Stimulated activated CD4-positive, alpha-beta T cell treated with anti-CD3 and anti-CD28 coated beads, Interleukin-4, amount 100 ng/mL, for 1 hour (primary cell): ENCODE measurements at regions not wholly inside any gene's neighbourhood (a gene's known extent, or its start where the extent isn't known, plus 50 kb on each side); places are given as distances from the start of the nearest gene placed in this dataset.

Experiments used
- DNase-seq: peaks from one replicate; pipeline ENCODE4 v3.0.0-alpha.2; 2020

DNA sequence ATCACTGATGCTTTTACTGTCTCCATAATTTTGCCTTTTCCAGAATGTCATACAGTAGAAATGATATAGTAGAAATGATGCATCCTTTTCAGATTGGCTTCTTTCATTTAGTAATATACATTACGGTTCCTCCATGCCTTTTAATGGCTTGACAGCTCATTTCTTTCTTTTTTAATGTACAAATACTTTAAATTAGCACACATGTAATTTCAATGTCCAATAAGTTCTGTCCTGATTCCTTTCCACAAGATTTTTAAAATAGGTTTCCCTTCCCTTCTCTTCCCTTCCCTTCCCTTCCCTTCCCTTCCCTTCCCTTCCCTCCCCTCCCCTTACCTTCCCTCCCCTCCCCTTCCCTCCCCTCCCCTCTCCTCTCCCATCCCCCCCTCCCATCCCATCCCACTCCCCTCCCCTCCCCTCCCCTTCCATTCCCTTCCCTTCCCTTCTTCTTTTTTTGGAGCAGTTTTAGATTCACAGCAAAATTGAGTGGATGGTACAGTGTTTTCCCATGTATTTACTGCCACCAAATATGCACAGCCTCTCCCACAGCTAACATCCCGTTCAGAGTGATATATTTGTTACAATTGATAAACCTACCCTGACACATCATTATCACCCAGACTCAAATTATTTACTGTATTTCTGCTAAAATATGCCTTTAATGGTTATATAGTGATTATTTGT is 398.8 kb downstream of the RNF144B start:
- DNase-seq: no peak

DNA sequence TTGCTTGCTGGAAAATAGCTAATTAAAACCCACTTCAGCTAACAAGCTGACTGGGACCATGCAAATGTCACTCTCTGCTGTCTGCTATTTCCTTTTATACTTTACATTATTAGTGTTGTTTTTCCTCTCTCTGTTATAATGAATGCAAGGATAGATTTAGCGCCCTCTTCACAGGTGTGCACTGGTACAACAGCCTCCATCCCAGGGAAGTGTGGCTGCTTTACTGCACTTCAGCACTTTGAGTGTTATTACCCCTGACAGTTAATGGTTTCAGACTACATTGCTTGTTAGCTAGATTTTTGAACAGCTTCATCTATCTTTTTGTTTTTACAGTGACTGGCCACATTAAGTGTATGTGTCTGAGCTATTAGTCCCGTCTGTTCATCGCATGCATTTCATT is 405.7 kb downstream of the RNF144B start:
- DNase-seq: no peak

DNA sequence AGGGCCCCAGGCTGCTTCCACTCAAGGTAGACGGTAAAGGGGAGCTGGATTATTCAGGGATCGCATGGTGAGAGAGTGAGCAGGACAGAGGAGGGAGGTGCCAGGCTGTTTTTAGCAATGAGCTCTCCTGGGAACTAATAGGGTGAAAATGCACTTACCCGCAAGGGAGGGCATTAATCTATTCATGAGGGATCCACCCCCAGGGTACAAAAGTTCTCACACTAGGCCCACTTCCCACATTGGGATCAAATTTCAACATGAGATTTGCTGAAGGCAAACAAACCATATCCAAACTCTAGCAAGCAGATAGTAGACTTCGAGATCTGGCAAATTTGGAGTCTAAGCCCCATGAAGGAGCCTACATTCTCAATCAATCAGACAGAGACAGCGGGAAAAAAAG is 408.6 kb downstream of the RNF144B start:
- no peak for DNase-seq

DNA sequence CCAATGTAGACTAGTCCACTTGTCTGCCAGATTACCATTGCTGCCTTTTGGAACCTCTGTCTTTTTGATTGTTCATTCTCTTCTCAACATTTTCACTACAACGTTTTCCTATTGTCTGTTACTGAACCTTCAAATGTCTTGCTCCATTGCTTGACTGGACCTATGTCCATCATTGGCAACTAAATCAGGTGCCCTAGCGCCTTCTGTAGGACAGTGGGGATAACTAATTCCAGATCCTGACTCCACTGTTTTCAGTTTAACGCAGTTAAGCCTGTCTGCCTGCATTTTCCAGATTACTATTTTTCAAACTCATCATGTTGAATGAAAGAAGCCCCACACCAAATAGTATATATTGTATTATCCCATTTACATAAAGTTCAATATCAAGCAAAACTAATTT is 433.6 kb downstream of the RNF144B start:
- DNase-seq: no peak

DNA sequence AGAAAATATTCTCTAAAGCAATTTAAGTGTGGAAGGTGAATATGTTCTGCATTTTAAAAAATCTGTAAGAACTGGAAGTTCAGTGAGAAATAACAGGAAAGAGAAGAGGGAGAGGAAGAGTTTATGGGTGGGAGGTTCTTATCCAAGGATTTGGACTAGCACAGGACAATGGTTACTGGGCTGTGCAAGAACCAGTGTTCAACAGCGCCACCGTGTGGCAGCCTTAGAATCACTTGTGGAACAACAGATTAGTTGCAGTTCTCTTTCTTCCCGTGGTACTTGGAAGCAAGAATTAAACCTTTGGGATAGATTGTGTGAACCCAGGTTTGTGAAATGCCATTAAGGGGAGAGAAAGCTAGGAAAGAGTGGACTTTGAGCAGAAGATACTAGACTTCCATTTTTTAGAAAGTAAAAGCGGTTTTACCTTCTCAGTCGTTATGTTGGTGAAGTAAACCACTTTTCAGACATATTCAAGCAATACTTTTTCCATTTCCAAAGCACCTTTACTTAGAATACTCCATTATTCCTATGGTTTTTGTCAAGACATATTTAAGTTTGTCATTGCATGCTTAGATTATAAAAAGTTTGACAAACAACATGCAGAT is 436.7 kb downstream of the RNF144B start:
- peak; percentile 17 for DNase-seq

DNA sequence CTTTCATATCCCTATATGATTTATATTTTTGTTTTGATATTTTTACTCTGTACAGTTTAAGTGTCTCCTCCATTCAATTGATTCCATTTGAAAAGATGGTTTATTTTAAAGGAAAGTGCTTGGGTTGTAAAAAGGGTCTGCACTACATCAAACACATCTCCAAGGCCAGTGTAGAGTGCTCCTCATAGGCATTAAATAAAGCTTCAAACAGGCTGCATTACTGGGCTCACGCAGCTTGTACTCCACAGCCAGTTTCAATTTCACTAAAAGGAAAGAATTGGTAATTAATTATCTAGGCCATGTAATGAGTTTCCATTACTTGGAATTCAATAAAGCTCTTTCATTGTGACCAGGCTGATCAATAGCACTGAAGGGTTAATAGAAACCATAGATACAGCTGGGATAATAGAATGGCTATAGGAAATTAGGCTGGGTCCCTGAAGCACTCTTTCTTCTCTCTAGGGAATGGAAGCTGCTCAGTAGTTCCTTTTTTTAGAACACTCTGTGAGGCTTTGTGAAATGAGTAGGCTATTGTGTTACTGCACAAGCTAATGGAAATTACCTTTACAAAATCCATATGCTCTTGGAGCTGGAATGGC is 442.2 kb downstream of the RNF144B start:
- no peak for DNase-seq

DNA sequence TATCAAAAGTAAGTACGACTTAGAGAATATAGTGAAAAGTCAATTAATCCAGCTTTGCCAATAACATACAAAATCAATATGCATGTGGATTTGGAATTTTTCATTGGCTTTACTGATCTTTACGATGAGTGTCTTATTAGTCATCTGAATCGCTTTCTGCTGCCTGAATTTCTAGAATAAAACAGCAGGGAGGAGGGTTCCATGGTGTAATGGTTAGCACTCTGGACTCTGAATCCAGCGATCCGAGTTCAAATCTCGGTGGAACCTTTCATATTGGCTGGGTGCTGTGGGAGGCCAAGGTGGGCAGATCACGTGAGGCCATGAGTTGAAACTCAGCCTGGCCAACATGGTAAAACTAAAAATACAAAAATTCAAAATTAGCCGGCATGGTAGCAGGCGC is 448.8 kb downstream of the RNF144B start:
- no peak for DNase-seq

DNA sequence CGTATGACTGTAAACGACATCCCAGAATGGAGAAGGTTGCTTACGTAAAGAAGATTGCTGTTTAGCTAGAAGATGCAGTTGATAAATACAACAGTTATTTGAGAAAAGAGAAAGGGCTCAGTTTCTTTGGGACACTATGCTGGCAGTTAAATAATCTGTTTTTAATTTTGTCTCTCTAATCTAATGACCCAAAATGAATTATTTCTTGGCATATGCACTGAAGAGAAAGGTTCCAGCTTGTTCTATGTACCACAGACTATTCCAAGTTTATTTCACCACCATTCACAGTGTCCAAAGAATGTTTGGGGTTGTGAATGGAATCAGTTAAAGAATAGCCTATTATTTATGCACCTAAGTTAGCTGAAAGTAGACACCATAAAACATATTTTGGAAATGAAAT is 449.9 kb downstream of the RNF144B start:
- DNase-seq: no peak

DNA sequence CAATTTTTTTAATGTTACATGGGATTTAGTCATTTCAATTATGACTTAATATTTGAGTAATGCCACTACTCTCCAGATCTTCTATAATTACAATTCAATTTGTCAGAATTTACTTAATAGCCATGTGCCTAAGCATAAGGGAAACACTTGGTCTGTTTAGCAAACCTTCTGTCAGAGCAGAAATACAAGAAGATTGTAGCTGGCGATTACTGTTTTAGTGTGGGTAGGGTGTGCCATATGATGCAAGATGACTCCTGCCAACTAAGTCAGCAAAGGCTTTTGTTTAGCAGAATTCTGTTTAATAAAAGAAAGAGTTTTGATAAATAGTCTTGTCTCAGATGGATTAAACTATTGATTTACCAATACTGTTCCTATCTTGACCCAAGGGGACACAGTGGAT is 455.4 kb downstream of the RNF144B start:
- no peak for DNase-seq

DNA sequence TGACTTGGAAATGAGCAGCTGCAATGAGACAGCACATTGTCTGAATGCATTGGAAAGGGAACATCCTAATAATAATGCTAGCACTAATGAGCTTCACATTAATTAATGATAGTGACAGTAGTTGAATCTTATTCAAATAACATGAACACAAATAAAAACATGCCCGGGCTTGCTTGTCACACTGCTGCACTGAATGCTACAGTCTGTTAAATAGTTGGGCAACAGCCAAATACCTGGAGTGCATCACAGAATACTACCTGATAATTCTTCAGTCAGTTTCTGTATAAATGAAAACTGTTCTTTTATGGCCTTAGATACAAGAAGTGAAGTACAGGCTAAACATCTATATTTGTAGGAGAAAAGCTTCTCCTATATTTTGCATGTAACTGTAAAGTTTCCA is 458.7 kb downstream of the RNF144B start:
- no peak for DNase-seq

DNA sequence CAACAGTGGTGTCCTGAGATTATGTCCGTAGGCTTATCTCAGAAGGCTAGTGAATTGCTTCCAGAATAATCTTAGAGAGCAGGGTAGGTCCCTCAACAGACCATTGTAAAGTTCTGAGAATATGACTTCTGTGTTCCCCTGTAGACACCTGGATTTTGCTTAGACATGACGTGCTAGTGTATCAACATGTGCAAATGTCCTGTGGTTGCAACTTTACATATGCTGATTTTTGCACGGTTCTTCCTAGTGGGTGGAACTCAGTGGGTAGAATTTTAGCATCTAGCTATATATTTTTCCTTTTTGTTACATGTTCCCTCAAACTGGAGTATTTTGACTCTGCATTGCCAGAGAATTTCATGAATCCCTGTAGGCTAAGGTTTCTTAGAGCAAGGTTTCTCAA is 459.2 kb downstream of the RNF144B start:
- no peak for DNase-seq

DNA sequence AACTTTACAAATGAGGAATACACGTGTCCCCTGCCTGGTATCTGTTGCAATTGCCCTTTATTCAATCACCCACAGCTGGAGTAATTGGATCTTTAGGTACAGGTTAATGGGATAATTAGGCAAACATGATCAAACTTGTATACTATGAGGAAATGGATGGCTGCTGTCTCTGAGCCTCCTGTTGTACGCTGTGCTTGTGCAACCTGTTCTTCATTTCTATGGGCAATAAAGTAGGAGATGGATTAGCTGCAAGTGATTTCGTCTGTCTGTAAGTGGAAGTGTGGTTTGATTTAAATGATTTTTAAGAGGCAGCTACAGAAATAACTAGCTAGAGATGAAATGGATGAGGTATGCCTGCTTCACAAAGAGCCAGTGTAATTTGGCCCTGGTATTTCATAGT is 474.1 kb downstream of the RNF144B start:
- DNase-seq: no peak

DNA sequence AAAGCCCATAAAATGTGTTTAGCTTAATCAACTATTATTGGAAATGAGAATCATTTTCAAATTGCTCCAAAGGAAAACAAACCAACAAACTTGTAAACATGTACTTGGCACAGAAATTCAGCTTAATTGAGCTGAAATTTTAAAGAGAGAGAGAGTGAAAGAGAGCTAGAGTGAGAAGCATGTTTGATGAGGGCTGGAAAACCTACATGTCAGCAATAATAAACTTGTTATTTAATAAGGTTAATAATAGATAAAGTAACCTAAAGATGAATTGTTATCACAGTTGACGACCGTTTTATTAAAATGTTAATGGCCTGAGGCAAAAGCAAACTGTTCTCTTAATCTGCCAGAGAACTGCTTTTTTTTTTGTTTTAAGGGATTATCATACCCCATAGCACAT is 496.1 kb downstream of the RNF144B start:
- no peak for DNase-seq

DNA sequence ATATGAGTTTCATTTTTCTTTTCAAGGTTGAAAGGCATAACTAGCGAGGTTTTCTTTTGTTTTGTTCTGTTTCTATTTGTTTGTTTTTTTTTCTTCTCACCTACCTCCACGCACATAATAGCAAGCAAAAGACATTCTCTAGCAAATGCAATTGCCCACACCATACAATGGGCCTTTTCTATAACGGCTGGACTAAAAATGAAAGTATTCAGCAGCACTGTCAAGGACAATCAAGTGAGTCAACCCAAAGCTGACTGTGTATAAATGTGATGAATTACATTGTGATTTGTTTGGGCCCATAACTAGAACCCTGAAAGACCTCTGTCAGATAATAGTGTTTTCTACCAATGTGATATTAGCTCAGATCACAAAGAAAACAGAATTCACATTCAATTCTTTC is 496.7 kb downstream of the RNF144B start:
- no peak for DNase-seq

DNA sequence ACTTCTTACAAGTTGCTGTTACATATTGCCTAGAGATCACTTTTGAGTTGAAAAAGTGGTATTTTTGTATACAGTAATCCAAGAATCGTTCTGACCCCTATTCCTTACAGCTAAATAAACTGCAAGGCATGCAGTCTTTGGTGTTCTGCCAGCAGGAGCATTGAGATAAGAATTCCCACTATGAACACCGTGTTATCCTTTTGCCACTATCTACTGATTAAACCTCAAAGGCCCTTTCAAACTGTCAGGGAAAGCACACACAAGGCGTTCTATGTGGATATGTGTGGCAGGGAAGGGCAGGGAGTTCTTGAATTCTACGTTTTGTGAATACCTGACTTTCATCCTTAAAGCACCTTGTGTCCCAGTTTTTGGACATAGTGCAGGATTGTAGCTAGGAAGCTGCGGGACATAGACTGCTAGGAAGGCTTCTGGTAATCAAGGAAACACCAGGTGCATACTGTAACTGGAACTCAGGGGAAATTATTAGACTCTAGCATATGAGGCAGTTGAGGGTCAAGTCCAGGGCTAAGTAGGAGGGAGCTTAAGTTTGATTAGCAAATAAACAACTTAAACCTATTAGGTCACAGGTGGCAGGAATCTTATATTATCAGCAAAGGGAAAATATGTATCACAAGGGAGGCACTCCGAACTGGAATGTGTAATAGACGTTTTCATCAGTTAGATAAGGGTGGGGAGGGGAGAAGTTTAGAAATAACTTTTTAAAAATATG is 506.6 kb downstream of the RNF144B start:
- DNase-seq: no peak

DNA sequence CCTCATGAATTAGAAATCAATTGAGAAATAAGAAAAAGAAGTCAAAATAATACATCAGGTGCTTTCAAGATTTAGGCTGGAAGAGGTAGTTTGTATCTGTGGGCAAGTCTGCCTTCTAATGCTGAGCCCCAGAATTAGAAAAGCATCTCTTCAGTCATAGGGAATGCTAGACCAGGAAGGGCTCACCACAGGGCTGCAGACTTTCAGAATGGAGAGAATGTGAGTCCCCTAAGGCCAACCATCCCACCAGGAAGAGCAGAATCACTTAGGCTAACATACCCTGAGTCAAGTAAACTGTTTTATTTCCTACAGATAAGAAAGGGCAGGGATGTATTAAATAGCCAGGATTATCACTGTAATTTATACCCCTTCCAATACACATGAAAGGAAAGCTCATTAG is 510.2 kb downstream of the RNF144B start:
- no peak for DNase-seq

DNA sequence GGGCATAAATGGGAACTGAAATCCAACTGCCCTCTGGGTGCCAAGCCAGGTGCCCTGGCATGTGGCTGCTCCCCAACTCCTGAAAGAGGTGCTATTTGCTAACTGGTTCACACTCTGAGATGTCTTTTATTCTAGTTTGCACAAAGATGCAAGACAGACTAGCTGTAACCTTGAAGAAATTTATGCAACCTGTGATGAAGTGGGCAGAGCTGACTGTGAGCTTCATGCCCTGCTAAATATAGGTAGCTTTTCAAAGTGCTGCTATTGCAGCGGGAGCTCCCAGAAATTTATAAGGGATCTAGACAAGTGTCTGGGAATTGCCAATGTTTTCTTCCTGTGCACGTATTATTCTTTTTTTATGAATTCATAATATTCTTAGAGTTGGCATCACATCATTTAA is 517.5 kb downstream of the RNF144B start:
- DNase-seq: no peak

DNA sequence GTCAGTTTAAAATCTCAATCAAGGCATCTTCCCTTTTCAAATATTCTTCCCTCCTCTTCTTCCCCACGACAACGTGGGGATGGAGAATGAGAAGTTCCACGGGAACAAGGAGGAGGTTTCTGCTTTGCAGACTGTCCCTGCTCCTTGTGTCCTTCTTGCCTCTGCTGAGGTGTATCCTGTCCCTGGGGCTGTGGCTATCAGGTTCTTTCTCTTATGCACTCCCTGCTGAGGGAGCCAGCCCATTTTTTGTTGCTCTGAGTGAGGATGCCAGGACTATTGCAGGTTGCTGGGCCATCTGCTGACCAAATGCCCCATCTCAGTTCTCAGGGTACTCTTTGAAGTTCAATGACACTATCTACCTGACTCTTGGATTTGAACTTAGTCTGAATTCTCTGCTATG is 533.6 kb downstream of the RNF144B start:
- no peak for DNase-seq

DNA sequence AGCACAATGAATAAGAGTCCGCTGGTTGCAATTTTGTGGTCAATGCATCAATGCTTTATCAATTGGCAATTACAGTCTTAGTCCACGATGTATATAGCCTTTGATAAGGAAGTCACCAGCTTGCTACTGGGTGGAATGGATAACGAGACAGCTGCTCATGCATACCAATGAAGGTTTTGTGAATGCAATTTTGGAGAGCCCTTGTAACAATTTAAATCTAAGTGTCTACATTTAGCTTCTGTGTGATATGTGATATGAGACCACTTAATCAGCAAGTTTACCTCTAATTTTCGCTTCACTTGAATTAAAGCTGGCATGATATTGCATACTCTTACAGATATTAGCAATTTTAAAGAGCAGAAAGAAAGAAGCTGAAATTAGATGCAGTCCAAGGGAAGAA is 543.9 kb downstream of the RNF144B start:
- no peak for DNase-seq

DNA sequence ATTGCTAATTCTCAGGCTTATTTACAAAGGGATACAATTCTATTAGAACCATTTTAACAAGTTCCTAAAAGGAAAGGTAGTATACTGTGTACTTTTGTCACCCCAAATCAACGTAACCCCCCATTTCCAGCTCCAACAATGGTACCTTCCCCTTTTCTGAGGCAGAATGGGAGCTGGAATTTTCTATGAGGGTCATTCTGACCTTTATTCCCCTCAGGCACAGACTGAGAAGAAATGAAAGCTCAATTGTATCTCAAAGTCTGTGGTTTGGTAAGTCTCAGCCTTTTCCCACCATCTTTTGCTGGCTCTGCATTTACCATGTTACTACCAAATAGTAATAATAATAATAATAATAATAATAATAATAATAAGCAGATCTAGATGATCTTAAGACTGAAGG is 571.0 kb downstream of the RNF144B start:
- no peak for DNase-seq

DNA sequence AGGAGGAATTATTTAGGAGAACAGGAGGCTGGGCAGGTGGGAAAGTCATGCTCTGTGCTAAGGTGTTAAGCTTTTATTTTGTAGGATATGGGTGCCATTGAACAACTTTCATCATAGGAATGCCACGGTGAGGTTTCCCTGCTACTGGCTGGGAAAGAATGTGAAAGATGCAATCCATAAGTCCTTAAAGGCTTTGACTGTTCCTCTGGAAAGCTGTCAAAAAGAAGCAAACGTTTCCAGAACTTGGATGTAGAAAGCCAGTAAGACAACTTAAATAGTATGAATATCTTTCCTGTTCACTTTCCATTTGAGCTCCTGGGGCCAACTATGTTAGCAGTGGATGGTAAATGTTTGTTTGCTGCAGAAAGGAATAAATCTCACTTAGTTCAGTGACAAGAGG is 574.4 kb downstream of the RNF144B start:
- no peak for DNase-seq

DNA sequence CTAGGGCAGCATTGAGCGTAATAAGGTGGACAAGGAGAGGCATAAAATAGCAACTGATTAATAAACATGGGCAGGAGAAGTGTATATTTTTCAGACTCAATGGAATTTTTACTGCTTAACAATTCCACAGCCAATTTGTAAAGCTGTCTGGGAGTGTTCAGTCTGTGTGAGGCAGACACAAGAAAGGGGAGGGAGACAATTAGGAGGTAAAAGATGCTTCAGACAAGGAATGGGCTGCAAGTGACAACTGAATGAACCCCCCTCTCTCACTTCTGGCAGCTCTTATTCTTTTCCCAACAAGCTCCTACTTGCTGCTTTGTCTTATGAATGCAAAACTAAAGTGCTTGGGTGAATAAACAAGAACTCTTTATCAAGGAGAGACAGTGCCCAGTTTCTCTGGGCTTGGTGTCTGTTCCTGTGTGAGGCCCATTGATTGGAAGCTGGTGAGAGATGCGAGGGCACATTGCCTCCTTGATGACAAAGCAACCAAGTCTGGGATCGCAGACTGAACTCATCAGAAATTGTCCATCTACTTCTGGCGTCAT is 575.3 kb downstream of the RNF144B start:
- no peak for DNase-seq

DNA sequence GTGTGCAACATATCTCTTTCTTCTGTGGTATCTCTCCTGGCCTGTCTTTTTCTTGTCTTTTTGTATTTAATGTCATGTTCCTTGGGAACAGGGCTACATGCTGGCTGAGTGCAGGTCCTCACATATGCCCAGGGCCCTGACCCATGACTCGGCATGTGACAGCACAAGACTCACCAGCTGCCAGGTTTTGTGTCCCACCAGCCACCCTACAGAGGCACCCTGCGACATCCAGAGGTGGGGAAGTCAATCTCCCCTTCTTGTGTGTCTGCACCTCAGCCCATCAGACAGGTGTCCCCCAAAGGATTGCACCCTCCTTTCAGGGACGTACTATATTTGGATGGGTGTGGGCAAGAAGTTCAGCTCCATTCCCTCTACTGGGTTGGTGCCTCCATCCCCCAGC is 576.3 kb downstream of the RNF144B start:
- no peak for DNase-seq

DNA sequence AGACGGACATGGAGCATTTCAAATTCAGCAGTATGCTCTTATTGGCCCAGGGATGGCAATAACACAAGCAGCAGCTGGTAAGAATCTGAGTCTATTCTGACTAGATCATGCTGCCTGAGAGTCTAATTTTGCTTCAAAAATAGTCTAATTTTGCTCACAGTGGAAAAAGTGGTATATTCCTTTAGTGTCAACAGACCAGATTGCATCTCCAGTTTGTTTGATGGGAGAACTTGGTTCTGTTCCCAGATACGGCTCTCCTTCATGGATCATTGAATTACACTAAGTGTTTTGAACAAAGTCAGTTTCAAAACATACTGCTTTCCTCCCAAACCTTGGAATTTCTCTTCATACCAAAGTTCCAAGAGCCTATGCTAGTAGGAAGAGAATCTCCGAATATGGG is 586.1 kb downstream of the RNF144B start:
- DNase-seq: no peak
